GM12864 (cell line): ENCODE measurements at regions not wholly inside any gene's neighbourhood (a gene's known extent, or its start where the extent isn't known, plus 50 kb on each side); places are given as distances from the start of the nearest gene placed in this dataset.
A peak's percentile ranks its signal among the peaks of the same experiment; 100 is the strongest.
"Not testable (repeated sequence)": the region's sequence is repeated elsewhere in the genome, so short reads cannot be mapped to it uniquely, and the experiment has no call there.

Experiments used
- DNase-seq: peaks from one replicate; pipeline ENCODE4 v3.0.0-alpha.2; 2011; ENCODE audit warnings: low read depth
- H3K4me3 ChIP-seq: 2 replicates; pipeline ENCODE4 v1.5.1; 2011; ENCODE audit warnings: mild to moderate bottlenecking, low read depth, low read length, control low read depth

DNA sequence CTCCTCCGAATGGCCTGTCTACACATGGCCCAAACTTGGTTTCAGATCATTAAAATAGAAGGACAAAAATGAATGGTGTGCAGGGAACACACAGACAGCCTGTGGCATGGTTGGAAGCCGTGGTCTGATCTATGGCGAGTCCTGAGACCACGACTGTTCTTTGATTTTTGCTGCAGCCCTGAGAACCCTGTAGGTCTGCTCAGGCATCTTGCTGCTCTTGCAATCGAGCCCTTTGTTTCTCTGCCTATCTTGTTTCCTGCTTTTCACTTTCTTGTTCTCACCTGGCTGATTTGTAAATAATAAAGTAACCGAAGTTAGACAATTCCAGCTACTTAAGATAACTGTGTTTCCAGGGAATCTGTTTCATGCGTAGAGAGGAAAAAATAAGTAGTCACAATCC, 54.1 kb upstream of the NBPF9 start:
- not testable (repeated sequence) for DNase-seq, H3K4me3 ChIP-seq

DNA sequence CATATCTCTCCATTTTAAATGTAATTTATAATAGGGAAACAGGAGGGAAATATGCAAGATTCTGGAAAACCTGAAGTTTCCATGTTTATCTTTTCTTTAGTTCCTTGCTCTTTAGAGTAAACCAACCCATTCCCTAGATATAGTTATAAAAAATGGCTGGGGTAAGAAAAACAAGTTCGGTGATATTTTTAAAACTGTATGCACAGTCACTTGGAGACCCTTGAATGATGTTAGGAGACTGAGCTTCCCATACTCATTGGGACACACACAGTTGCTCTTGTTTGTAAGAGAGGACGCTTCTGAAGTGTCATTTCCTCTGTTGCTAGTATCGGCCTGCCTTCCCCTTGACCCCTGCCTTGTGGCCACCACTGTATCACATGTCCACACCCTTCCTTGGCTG, 55.0 kb upstream of the NBPF9 start:
- not testable (repeated sequence) for H3K4me3 ChIP-seq, DNase-seq

DNA sequence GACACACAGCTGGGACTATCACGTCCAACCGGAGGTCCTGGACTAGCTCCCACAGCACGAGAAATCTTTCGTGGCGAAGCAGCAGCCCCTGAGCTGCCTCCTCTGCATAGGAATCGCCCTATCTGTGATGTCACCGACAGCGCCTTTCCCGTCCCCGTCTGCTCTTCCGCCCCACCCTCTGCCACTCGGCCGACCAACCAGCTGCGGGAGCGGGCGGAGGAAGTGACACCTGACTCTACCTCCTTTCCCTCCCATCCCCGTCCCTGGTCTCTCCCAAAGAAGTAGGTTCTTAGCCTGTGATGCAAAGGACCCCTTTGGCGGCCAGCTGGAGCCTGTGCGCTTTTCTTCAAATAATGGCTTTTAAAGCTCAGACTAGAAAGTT, 59.7 kb upstream of the NBPF9 start:
- not testable (repeated sequence) for DNase-seq, H3K4me3 ChIP-seq

DNA sequence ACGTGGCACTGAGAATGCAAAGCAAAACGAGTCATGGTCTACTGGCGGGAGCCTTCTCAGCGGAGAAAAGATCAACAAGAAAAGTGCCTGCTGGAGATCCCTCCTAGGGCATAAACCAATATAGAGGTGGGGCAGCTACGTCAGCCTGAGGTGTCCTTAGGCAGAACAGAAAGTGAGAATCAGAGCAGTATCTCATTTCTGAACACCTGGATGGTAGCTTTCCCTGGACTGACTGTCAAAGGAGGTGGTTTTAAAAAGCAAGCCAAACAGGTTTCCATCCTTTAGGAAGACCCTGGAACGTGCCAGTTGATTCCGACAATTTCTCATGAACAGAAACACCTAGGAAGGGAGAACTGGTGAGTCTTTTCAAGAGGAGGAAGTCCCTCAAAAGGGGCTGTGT, 71.4 kb upstream of the NBPF9 start:
- not testable (repeated sequence) for DNase-seq
- H3K4me3 ChIP-seq: peak overlapping the region; percentile 17; the same call in 1 of the 2 replicates

DNA sequence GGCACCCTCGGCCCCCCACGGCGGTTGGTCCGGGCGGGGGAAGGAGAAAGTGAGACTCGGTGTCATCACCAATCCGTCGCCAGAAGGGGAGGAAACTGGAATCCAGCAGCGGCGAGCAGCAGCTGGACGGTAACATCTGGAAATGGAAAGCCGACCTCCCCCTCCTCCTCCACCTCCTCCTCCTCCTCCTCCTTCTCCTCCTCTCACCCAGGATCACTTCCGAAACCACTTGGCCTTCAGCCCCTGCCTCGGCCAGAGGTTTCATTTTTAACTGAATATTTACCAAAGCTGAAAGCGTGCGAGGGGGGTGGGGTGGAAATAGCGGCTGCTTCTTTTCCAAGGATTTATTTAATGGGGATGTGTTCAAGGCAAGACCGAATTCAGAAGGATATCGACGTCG, 72.5 kb upstream of the NBPF9 start:
- not testable (repeated sequence) for DNase-seq
- peak overlapping the region; percentile 39; the same call in 1 of the 2 replicates for H3K4me3 ChIP-seq

DNA sequence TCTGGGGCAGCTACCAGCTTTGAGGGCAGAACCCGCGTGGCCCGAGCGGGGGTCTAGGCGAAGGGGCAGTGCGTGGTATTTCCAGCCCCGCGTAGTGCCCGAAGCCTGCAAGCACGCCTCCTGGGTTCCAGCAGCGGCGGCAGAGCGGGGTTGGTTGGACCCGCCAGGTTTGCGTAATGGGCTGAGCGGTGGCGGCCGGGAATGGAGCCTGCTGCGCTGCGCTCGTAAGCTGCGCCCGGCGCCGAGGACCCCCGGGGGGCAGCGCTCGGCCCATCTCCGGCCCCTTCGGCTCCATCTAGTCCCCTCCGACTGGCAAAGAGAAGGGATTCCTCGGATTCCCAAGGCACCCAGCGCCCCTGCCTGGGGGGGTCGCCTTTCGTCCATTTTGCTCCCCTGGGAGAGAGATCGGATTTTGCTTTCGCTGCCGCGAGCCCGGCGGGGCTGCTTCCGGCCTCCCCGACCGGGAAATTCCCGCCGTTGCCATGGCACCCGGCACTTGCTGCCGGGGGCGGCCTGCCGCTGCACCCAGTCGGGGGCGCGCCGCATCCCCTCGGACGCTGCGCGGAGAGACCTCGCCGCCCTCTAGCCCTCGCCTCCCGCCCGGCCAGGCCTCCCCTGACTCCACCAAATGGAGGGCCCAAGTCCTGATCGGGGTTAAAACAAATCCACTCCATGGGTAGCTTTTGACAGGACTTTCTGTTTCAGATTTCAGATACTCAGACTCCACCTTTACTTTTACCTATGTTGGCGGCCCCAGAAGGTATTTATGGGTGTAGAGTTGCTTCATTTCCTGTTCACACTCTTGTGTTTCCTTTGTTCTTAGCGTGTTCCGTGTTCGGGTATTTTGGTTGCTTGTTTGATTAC, 73.3 kb upstream of the NBPF9 start:
- DNase-seq: not testable (repeated sequence)
- H3K4me3 ChIP-seq: peak overlapping the region; percentile 59

DNA sequence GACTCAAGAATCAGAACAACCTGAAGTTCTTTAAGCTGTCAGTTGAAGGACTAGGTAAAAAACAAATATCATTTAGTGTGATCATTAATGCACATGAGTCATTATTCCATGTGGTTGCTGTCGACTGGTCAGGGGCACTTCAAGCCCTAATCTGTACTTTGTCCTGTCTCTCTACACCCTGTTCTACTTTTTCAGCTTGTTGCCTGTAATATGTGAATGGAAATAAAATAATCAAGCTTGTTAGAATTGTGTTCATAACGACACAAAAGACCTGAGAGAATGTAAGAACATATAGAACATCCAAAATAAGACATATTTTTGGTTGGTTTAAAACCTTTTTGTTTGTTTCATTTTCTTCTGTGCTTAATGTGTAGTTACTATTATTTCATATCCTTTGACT, 87.4 kb upstream of the NBPF9 start:
- DNase-seq, H3K4me3 ChIP-seq: not testable (repeated sequence)

DNA sequence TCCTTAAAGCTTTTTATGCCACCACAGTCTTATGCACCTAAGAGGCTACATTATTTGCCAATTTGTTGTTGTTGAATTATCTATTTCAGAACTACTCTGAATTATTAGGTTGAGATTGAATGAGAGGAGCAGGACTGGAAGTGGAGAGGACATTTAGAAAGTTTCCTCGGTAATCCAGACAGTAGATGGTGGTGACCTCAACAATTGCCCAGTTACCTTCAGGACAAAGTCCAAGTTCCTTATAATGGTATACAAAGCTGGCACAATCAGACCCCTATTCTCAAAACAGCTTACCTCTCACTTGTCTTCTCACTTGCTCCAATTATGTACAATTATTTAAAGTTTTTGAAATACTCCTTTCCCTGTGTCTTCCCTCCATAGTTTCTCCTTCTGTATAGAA, 93.3 kb upstream of the NBPF9 start:
- not testable (repeated sequence) for DNase-seq, H3K4me3 ChIP-seq

DNA sequence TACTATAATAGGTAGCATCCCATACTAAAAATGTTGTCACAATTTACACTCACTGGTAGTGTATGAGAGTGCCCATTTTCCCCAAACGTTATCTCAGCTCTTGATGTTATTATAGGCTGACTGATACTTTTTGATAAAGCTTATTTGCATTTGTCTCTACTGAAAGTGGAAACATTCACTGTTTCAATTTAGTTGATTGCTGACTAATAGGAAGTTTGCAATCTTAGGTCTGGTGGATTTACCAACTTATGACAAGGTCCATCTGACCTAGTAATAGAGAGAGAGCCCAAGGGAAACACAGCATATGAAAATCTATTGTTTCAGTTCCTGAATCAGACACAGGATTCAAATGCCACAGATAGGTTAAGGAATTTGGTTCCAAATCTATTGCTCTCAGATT, 97.2 kb upstream of the NBPF9 start:
- H3K4me3 ChIP-seq: not testable (repeated sequence)
- DNase-seq: peak; percentile 19

DNA sequence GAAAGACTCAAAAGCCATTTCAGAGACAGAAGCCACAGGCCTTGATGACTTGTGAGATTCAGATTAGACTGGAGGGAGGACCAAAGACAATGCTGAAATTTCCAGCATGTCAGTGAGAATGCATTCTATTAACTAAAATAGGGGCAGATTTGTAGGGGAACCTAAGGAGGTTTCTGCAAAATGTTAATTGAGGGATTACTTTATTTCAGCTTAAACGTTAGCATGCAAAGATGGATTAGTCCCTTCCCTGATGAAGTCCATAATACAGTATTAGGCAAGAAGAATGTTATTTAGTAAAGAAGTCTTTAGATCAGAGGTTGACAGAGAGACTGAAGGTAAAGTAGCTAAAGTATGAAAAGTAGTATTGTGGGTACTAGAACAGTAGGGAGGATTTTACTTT, 98.9 kb upstream of the NBPF9 start:
- H3K4me3 ChIP-seq: not testable (repeated sequence)

DNA sequence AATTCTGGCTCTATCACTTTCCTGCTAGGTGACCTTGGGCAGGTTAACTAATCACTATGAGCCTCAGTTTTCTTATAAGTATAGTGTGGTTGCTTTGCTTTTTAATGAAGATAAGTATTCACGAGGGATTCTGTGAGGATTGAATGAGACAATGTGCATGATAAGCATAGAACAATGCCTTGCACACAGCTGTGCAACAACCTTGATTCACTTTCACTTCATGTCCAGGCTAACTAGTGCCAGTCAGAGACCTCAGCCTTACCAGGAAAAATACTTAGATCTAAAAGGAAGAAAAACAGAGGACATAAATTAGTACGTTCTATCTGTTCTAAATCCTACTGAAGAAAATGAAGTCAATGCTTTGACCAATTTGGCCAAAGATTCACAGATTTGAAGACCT, 101.0 kb upstream of the NBPF9 start:
- DNase-seq, H3K4me3 ChIP-seq: not testable (repeated sequence)

More for the DNA sequence above, 98.9 kb upstream of the NBPF9 start:
- not testable (repeated sequence) for DNase-seq

DNA sequence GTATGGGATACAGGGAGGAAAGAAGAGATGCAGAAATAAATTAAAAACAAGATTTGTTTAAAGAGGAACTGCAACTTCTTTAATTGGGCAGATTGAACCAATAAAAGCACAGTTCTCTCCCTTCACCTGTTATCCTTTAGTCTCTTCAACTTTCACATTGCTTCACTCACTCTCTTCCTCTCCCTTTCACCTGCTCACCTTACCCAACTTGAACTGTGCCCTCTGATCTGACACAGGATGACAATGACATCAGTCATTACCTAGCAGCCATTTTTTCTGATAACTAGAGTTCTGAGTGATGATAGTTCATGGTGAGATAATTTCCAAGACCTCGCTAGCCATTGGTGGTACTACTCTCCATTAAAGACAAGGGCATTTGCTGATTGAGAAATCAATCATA, 105.5 kb upstream of the NBPF9 start:
- not testable (repeated sequence) for DNase-seq, H3K4me3 ChIP-seq

DNA sequence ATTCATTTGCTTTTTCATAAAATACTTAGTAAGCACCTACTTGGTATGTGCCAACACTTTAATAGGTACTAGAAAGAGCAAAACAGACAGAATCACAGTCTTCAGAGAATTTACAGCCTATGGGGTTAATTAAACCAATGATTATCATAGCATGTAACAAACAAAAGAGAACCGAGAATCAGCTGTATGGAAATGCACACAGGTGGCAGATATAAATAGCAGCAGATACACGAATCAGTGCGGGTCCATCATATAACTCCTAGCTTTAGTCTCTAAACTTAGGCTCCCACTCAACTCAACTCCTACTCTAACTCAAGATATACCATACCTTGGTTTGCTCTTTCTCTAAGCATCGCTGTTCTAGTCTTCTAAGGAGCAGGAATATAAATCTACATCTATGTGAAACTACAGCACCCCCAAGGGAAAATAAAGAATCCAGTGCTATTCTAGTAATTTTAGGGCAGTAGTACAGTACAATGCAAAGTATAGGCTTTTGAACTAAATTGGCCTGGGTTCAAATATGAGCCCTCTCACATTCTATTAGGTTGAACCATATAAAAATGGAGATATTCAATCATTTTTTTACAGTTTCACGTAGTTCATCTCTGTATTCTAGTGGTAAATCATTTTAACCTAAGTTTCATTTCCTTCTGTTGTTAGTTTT, 108.5 kb upstream of the NBPF9 start:
- H3K4me3 ChIP-seq, DNase-seq: not testable (repeated sequence)

DNA sequence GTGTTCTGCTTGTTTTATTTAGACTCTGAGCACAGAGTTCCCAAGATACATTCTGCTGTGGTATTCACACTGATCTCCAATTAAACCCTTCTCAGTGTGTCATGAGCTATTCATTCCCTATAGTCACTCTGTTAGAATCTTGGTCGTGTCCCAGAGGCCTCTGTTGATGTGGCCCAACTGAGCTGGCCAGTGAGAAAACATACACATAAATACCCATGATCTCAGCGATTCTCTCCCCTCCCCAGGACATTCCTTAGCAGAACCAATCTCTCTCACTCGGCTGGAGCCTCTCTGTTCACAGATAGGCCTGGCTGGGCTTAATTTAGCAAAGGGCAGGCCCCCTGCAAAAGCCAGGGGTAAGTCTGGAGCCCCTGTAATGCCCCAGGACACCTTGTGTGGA, 109.6 kb upstream of the NBPF9 start:
- H3K4me3 ChIP-seq, DNase-seq: not testable (repeated sequence)

DNA sequence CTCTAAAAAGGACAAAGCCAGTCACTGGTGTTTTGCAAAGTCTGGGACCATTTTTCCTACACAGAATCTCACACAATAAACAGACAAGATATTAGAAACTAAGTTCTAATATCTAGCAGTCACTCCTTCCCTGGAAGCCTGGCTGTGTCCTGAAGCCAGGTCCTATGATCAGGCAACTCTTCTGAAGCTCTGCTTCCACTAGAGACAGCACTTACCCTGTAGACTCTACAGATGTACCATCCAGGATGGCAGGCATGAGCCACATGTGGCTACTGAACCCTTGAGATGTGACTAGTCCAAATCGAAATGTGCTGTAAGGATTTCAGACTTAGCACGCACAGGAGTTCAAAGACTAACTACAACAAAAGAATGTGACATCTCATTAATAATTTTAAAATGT, 110.3 kb upstream of the NBPF9 start:
- not testable (repeated sequence) for H3K4me3 ChIP-seq, DNase-seq

DNA sequence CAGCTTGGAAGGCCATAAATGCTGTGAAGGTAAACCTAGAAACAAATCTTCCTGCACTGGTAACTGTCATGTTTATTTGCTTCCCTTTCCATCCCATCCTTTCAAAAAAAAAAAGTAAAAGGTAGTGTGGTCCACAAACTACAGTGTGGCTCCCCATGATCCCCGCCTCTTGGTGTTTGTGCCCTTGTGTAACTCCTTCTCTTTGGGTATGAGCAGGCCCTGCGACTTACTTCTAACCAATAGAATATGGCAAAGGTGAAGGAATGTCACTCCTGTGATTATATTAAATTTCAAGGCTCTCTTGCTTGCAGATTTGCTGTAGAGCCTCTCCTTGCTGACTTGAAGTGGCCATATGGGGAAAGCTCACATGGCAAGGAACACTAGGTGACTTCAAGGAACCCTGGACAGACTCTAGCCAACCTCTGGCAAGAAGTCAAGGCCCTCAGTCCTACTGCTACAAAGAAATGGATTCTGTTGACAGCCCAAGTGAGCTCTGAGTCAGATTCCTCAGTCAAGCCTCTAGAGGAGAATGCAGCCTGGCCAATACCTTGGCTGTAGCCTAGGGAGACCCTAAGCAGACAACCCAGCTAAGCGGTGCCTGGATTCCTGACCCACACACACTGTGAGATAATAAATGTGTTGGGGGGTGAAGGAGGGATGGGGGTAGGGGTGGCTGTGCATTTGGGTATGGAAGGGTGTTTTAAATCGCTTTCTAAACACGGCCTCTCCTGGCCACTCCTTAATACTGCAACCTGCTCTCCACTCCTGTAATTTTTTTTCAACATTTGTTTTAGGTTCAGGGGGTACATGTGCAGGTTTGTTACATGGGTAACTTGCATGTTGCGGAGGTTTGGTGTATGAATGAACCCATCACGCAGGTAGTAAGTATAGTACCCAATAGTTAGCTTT, 115.0 kb upstream of the NBPF9 start:
- not testable (repeated sequence) for DNase-seq, H3K4me3 ChIP-seq

DNA sequence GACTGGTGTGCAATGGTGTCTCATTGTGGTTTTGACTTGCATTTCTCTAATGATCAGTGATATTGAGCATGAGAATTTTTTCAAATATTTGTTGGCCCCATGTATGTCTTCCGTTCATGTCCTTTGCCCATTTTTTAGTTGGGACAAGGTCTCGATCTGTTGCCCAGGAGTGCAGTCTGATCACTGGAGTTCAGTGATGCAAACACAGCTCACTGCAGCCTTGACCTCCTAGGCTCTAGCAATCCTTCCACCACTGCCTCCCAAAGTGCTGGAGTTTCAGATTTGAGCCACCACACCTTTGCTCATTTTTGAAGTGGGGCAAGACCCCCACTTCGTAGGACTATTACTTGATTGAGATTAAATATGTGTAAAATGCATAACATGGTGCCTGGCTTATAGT, 116.2 kb upstream of the NBPF9 start:
- not testable (repeated sequence) for H3K4me3 ChIP-seq, DNase-seq

DNA sequence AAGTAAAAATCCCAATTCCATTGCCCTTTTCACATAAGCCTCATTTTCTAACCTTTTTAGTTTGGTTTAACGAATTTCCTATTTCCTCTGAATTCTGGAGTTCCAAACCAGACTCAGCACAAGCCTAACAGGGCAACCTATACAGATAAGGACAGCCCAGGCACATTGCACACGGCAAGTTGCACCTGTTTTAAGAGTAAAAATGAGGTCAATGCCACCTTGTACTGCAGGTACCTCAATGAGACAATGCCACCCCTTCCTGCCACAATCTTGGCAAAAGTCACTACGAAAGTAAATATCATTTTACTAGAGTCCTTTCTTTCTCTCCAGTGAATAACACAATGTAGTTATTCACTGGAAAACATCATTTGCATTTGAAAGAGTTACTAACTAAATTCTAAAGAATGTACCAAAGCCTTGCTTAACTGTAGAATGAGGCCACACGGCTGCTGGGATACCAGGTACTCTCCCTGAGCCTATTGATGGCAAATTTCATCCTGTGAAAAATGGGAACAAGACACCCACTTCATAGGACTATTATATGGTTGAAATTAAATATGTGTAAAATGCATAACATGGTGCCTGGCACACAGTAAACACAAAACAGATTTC, 117.2 kb upstream of the NBPF9 start:
- not testable (repeated sequence) for DNase-seq, H3K4me3 ChIP-seq
